PC-3 (cell line): ENCODE measurements at regions not wholly inside any gene's neighbourhood (a gene's known extent, or its start where the extent isn't known, plus 50 kb on each side); places are given as distances from the start of the nearest gene placed in this dataset.

Experiments
- EZH2 ChIP-seq: fragments of 300-600 bp; sonication (generic); IDR thresholded peaks from one replicate; pipeline ENCODE4 v1.6.1; 2017; ENCODE audit warnings: antibody characterized with exemption, mild to moderate bottlenecking, low read length; ENCODE audit not compliant: unreplicated experiment
- TF ChIP-seq, protein P1 (sequence below): fragments of 300-600 bp; sonication (generic); conservative IDR thresholded peaks from 2 replicates; pipeline ENCODE4 v1.5.1; 2017; ENCODE audit warnings: antibody characterized with exemption, low read depth, mild to moderate bottlenecking, low read length

DNA sequence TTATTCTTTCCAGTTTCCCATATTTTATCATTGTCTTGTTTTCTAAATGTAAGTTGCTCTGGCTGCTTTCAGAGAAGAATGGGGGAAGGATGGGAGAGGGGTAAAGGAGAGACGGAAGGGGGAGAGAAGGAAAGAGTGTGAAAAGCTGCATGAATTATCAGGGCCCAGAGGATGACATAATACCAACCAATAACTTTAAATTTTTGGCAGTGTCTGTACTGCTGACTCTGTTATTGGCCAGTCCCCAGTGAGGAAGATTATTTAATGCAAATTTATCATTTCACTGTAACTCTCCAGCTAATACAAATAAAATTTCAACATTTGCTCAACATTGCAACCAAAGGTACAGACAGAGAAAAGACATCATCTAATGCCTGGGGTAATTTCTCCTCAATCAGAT is 551.7 kb upstream of the CFAP20DC start:
- TF ChIP-seq EZH2, result no peak
- TF ChIP-seq, protein P1, sequence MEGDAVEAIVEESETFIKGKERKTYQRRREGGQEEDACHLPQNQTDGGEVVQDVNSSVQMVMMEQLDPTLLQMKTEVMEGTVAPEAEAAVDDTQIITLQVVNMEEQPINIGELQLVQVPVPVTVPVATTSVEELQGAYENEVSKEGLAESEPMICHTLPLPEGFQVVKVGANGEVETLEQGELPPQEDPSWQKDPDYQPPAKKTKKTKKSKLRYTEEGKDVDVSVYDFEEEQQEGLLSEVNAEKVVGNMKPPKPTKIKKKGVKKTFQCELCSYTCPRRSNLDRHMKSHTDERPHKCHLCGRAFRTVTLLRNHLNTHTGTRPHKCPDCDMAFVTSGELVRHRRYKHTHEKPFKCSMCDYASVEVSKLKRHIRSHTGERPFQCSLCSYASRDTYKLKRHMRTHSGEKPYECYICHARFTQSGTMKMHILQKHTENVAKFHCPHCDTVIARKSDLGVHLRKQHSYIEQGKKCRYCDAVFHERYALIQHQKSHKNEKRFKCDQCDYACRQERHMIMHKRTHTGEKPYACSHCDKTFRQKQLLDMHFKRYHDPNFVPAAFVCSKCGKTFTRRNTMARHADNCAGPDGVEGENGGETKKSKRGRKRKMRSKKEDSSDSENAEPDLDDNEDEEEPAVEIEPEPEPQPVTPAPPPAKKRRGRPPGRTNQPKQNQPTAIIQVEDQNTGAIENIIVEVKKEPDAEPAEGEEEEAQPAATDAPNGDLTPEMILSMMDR, result no peak
